ENCODE measurements at regions not wholly inside any gene's neighbourhood (a gene's known extent, or its start where the extent isn't known, plus 50 kb on each side); places are given as distances from the start of the nearest gene placed in this dataset.
"Not testable (repeated sequence)": the region's sequence is repeated elsewhere in the genome, so short reads cannot be mapped to it uniquely, and the experiment has no call there.

- no peak for TF ChIP-seq CTCF (IDR thresholded peaks at IDR 0.05; ENCODE audit: low read depth, low read length, missing control alignments)
- no peak for DNase-seq (ENCODE audit: low read depth)
- in situ Hi-C loops (cut with HindIII; ENCODE audit: low sequenced_read_pairs): no loop called here
- no peak overlapping the region for H3K4me3 ChIP-seq (ENCODE audit: low read depth, low read length)
Observed at GRCh38 chr13:44692173-44692713, 116.1 kb upstream of the TSC22D1 start.

GRCh38 chr13:44690376-44690775, 114.2 kb upstream of the TSC22D1 start:
- no peak for DNase-seq (ENCODE audit: low read depth)
- no peak for TF ChIP-seq CTCF (IDR thresholded peaks at IDR 0.05; ENCODE audit: low read depth, low read length, missing control alignments)
- no peak overlapping the region for H3K4me3 ChIP-seq (ENCODE audit: low read depth, low read length)
- in situ Hi-C loops (cut with HindIII; ENCODE audit: low sequenced_read_pairs): no loop called here

- no peak for TF ChIP-seq CTCF (IDR thresholded peaks at IDR 0.05; ENCODE audit: low read depth, low read length, missing control alignments)
- no peak for DNase-seq (ENCODE audit: low read depth)
- in situ Hi-C loops (cut with HindIII; ENCODE audit: low sequenced_read_pairs): no loop called here
- no peak overlapping the region for H3K4me3 ChIP-seq (ENCODE audit: low read depth, low read length)
Observed at GRCh38 chr13:44688652-44689051, 112.5 kb upstream of the TSC22D1 start.

GRCh38 chr13:44686531-44686934, 110.4 kb upstream of the TSC22D1 start:
- TF ChIP-seq CTCF (IDR thresholded peaks at IDR 0.05; ENCODE audit: low read depth, low read length, missing control alignments): no peak
- no peak overlapping the region for H3K4me3 ChIP-seq (ENCODE audit: low read depth, low read length)
- in situ Hi-C loops (cut with HindIII; ENCODE audit: low sequenced_read_pairs): no loop called here
- no peak for DNase-seq (ENCODE audit: low read depth)

DNA sequence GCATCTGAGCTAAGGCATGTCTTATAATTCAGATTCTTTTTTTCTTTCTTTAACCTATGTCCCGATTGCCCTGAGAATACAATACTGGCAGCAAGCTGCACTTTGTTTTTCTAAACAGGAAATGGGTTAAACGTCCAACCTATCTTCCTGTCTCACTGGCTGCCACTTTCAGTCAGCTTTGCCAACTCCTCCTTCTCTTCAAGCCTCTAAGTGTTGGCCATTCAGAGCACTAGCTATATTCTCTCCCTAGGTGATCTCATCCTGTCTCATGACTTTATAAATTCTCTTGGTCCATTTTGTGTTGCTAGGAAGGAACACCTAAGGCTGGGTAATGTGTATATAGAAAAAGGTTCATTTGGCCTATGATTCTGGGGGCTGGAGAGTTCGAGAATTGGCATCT, 109.5 kb upstream of the TSC22D1 start:
- no peak for TF ChIP-seq CTCF (IDR thresholded peaks at IDR 0.05; ENCODE audit: low read depth, low read length, missing control alignments)
- no peak overlapping the region for H3K4me3 ChIP-seq (ENCODE audit: low read depth, low read length)
- DNase-seq (ENCODE audit: low read depth): no peak
- in situ Hi-C loops (cut with HindIII; ENCODE audit: low sequenced_read_pairs): no loop called here

DNA sequence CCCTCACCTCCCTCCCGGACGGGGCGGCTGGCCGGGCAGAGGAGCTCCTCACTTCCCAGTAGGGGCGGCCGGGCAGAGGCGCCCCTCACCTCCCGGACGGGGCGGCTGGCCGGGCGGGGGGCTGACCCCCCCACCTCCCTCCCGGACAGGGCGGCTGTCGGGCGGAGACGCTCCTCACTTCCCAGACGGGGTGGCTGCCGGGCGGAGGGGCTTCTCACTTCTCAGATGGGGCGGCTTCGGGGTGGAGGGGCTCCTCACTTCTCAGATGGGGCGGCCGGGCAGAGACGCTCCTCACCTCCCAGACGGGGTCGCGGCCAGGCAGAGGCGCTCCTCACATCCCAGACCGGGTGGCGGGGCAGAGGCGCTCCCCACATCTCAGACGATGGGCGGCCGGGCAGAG, 106.3 kb upstream of the TSC22D1 start:
- H3K4me3 ChIP-seq (ENCODE audit: low read depth, low read length); DNase-seq (ENCODE audit: low read depth); in situ Hi-C loops (cut with HindIII; ENCODE audit: low sequenced_read_pairs): not testable (repeated sequence)

GRCh38 chr13:44680746-44681355, 104.7 kb upstream of the TSC22D1 start:
- TF ChIP-seq CTCF (IDR thresholded peaks at IDR 0.05; ENCODE audit: low read depth, low read length, missing control alignments): no peak
- DNase-seq (ENCODE audit: low read depth): no peak
- no peak overlapping the region for H3K4me3 ChIP-seq (ENCODE audit: low read depth, low read length)
- in situ Hi-C loops (cut with HindIII; ENCODE audit: low sequenced_read_pairs): no loop called here

Data from astrocyte of the cerebellum (primary cell).